SK-N-SH (cell line): ENCODE measurements at regions not wholly inside any gene's neighbourhood (a gene's known extent, or its start where the extent isn't known, plus 50 kb on each side); places are given as distances from the start of the nearest gene placed in this dataset.

Experiments
- CTCF ChIA-PET: fragments of 300-600, 350-600 bp; formaldehyde crosslinking; extraction: SDS; loops from one replicate; lab custom pipeline; 2021; lab: Yijun Ruan, JAX
- POLR2A ChIA-PET: fragments of 350-600 bp; sonication (Branson Sonifier 250); formaldehyde crosslinking; extraction: SDS; loops from one replicate; lab custom pipeline; 2020; ENCODE audit warnings: antibody characterized with exemption, inconsistent platforms; lab: Yijun Ruan, JAX
- DNase-seq: peaks from one replicate; pipeline ENCODE4 v3.0.0; 2012
- H2AFZ ChIP-seq: fragments of 200-600 bp; sonication (generic); 2 replicates; pipeline ENCODE4 v1.8.1; 2016; ENCODE audit warnings: antibody characterized with exemption, mild to moderate bottlenecking, low read depth
- H3F3A ChIP-seq: fragments of 200-600 bp; sonication (generic); replicated peaks from 2 replicates; pipeline ENCODE3; 2016; ENCODE audit warnings: antibody characterized with exemption, mild to moderate bottlenecking; ENCODE audit not compliant: insufficient read depth
- H3K27ac ChIP-seq, 2 experiments: fragments of 200-500 bp in 1 of 2; fragments of 200-600 bp in 1 of 2; sonication (Bioruptor generic) in 1 of 2; sonication (generic), shearing (Covaris generic) in 1 of 2; 2 replicates each; pipeline versions ENCODE4 v1.5.1 to v1.6.1; 2014 to 2016; ENCODE audit warnings: low read depth in 2 of 2, inconsistent platforms in 1 of 2, low read length in 1 of 2, mild to moderate bottlenecking in 1 of 2, mixed read lengths in 1 of 2
- H3K27me3 ChIP-seq: fragments of 200-600 bp; sonication (generic), shearing (Covaris generic); 2 replicates; pipeline ENCODE4 v1.6.1; 2016; ENCODE audit warnings: mixed run types; ENCODE audit not compliant: insufficient read depth
- H3K36me3 ChIP-seq, 2 experiments: fragments of 200-500 bp in 1 of 2; fragments of 200-600 bp in 1 of 2; sonication (Bioruptor generic) in 1 of 2; sonication (generic) in 1 of 2; replicated peaks in 1 of 2; 2 replicates each; pipeline versions ENCODE3 to v1.5.1; 2014 to 2016; ENCODE audit warnings: low read length in 1 of 2, mild to moderate bottlenecking in 1 of 2; ENCODE audit not compliant: insufficient read depth in 2 of 2, control insufficient read depth in 1 of 2
- H3K4me1 ChIP-seq, 2 experiments: fragments of 200-500 bp in 1 of 2; fragments of 200-600 bp in 1 of 2; sonication (Bioruptor generic) in 1 of 2; sonication (generic), shearing (Covaris generic) in 1 of 2; 2 replicates each; pipeline versions ENCODE4 v1.5.1 to v1.6.1; 2014 to 2016; ENCODE audit warnings: low read depth in 1 of 2, low read length in 1 of 2, mixed run types in 1 of 2; ENCODE audit not compliant: insufficient read depth in 2 of 2, control insufficient read depth in 1 of 2
- H3K4me2 ChIP-seq: fragments of 200-600 bp; sonication (generic), shearing (Covaris generic); 2 replicates; pipeline ENCODE4 v1.6.1; 2017; ENCODE audit warnings: mixed run types
- H3K4me3 ChIP-seq, 2 experiments: fragments of 200-500 bp in 1 of 2; fragments of 200-600 bp in 1 of 2; sonication (Bioruptor generic) in 1 of 2; sonication (generic), shearing (Covaris generic) in 1 of 2; 2 replicates each; pipeline versions ENCODE4 v1.5.1 to v1.8.1; 2014 to 2016; ENCODE audit warnings: low read depth in 2 of 2, inconsistent platforms in 1 of 2, low read length in 1 of 2, mild to moderate bottlenecking in 1 of 2, mixed read lengths in 1 of 2, moderate library complexity in 1 of 2
- H3K79me2 ChIP-seq: fragments of 200-600 bp; sonication (generic); 2 replicates; pipeline ENCODE4 v1.8.1; 2017; ENCODE audit warnings: mild to moderate bottlenecking; ENCODE audit not compliant: insufficient read depth
- H3K9ac ChIP-seq: fragments of 200-600 bp; sonication (generic); 2 replicates; pipeline ENCODE4 v1.6.1; 2017; ENCODE audit warnings: mixed run types
- H3K9me2 ChIP-seq: fragments of 200-600 bp; sonication (generic); 2 replicates; pipeline ENCODE4 v1.6.1; 2017; ENCODE audit warnings: mixed run types
- H3K9me3 ChIP-seq: fragments of 200-600 bp; sonication (generic); 2 replicates; pipeline ENCODE4 v1.6.1; 2017; ENCODE audit warnings: mixed run types, mild to moderate bottlenecking, moderate library complexity
- H4K20me1 ChIP-seq: fragments of 200-600 bp; sonication (generic); 2 replicates; pipeline ENCODE4 v1.6.1; 2017; ENCODE audit warnings: mild to moderate bottlenecking, mixed run types; ENCODE audit not compliant: insufficient read depth
- CTCF ChIP-seq: fragments of 200-600 bp; sonication (generic); IDR thresholded peaks from 2 replicates; pipeline ENCODE4 v1.6.1; 2017; ENCODE audit warnings: antibody characterized with exemption, mild to moderate bottlenecking, moderate library complexity
- EP300 ChIP-seq, 2 experiments: IDR thresholded peaks; 2 replicates each; pipeline versions ENCODE4 v1.4.0 to v1.6.1; 2012; ENCODE audit warnings: borderline replicate concordance in 1 of 2, low read depth in 1 of 2, low read length in 1 of 2
- FOSL2 ChIP-seq: IDR thresholded peaks from 2 replicates; pipeline ENCODE4 v1.4.0; 2012; ENCODE audit warnings: low read depth, mild to moderate bottlenecking, moderate library complexity, borderline replicate concordance
- FOXM1 ChIP-seq: IDR thresholded peaks from 2 replicates; pipeline ENCODE4 v1.4.0; 2012; ENCODE audit warnings: low read depth, mild to moderate bottlenecking
- GABPA ChIP-seq: IDR thresholded peaks from 2 replicates; pipeline ENCODE4 v1.4.0; 2012; ENCODE audit warnings: low read depth, mild to moderate bottlenecking
- GATA2 ChIP-seq: sonication (generic); formaldehyde crosslinking; IDR thresholded peaks from 2 replicates; pipeline ENCODE4 v1.5.0; 2020; ENCODE audit warnings: mild to moderate bottlenecking, missing genetic modification reagents
- MAX ChIP-seq: IDR thresholded peaks from 2 replicates; pipeline ENCODE4 v1.4.0; 2012; ENCODE audit warnings: low read depth
- MEF2A ChIP-seq: IDR thresholded peaks from 2 replicates; pipeline ENCODE4 v1.4.0; 2012; ENCODE audit warnings: low read depth, borderline replicate concordance
- NRF1 ChIP-seq: IDR thresholded peaks from 2 replicates; pipeline ENCODE4 v1.6.1; 2012; ENCODE audit warnings: low read depth, mild to moderate bottlenecking, low read length
- RAD21 ChIP-seq: IDR thresholded peaks from 2 replicates; pipeline ENCODE4 v1.6.1; 2012; ENCODE audit warnings: mild to moderate bottlenecking, low read length
- SIN3A ChIP-seq: IDR thresholded peaks from 2 replicates; pipeline ENCODE4 v1.6.1; 2012; ENCODE audit warnings: low read depth, mild to moderate bottlenecking, low read length, moderate library complexity, borderline replicate concordance
- TCF12 ChIP-seq: IDR thresholded peaks from 2 replicates; pipeline ENCODE4 v1.4.0; 2012
- TEAD4 ChIP-seq: IDR thresholded peaks from 2 replicates; pipeline ENCODE4 v1.4.0; 2012; ENCODE audit warnings: mild to moderate bottlenecking, borderline replicate concordance; ENCODE audit not compliant: insufficient read depth
- ZBTB33 ChIP-seq: IDR thresholded peaks from 2 replicates; pipeline ENCODE4 v1.4.0; 2012; ENCODE audit warnings: low read depth, borderline replicate concordance
- WGBS: methylation state at CpG from one replicate; pipeline ENCODE4 v1.1.6; 2017; ENCODE audit warnings: low lambda C conversion rate; 5-methylcytosine and 5-hydroxymethylcytosine counted together
- TF ChIP-seq, protein P1 (sequence below): IDR thresholded peaks from 2 replicates; pipeline ENCODE4 v1.6.1; 2012; ENCODE audit warnings: mild to moderate bottlenecking, low read depth, low read length, moderate library complexity

DNA sequence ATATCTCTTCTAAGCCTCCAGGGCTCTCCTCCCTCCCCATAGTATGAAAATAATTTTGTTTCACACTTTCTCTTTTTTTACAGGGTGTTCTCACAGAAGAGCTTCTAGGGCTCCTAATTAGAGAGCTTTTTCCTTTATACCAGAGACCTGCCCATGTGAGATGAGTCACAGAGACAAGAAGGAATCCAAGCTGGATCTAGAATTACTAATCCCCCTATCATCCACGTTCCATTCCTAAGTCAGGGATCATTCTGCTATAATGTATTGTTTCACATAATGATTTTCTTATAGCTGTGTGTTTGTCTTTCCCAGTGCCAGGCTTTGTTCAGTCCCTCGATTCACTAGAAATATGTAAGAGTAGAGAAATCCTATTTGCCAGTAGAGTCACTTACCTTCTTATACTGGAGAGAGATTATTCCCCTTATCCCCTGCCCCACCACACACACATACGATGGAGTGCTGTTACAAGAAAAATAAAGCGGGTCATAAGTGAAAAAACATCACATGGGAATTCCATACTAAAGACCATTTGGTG, 778.3 kb upstream of the LRRC4C start:
- no peaks in the 10 kb centered on the region for H3K36me3 ChIP-seq
- H3K4me3 ChIP-seq: no peak overlapping the region
- H3K9me3 ChIP-seq: no peaks in the 10 kb centered on the region
- ChIA-PET CTCF (no interaction called here), POLR2A (no interaction called here)
- no peaks in the 10 kb centered on the region for H3K4me1 ChIP-seq
- H4K20me1 ChIP-seq: no peaks in the 10 kb centered on the region
- H3K27me3 ChIP-seq: no peaks in the 10 kb centered on the region
- H3F3A ChIP-seq: no peaks in the 10 kb centered on the region
- no peak for DNase-seq
- no peak overlapping the region for H2AFZ ChIP-seq
- no peaks in the 10 kb centered on the region for H3K79me2 ChIP-seq
- H3K9me2 ChIP-seq: no peaks in the 10 kb centered on the region; the same call in 1 of the 2 replicates
- H3K4me2 ChIP-seq: no peak overlapping the region
- no peak overlapping the region for H3K27ac ChIP-seq
- H3K9ac ChIP-seq: no peak overlapping the region
- 9% methylated on average over 4 of the region's 4 CpGs for WGBS
- no peak for TF ChIP-seq GABPA
- no peak for TF ChIP-seq MAX
- no peak for TF ChIP-seq CTCF
- no peak for TF ChIP-seq NRF1
- TF ChIP-seq RAD21: no peak

- Histone ChIP-seq H3K4me2 (no peak overlapping the region), H3F3A (no peaks in the 10 kb centered on the region), H4K20me1 (no peaks in the 10 kb centered on the region), H3K27ac (no peak overlapping the region), H3K79me2 (no peaks in the 10 kb centered on the region), H3K27me3 (no peaks in the 10 kb centered on the region), H3K9me2 (no peaks in the 10 kb centered on the region; the same call in 1 of the 2 replicates), H3K4me1 (no peaks in the 10 kb centered on the region), H3K9ac (no peak overlapping the region), H3K9me3 (no peaks in the 10 kb centered on the region), H3K4me3 (no peak overlapping the region), H2AFZ (no peak overlapping the region), H3K36me3 (no peaks in the 10 kb centered on the region)
- CTCF ChIA-PET: interaction anchor here (0.9 kb wide), 1 partner anchor 10 kb away, joined by 3 read pairs; no protein-coding TSS in a partner anchor
- DNase-seq: no peak
- no peak for TF ChIP-seq GATA2 (CRISPR knock-in tag)
- 20% methylated on average over 5 of the region's 5 CpGs for WGBS
- POLR2A ChIA-PET: no interaction called here
These were observed 779.7 kb upstream of the LRRC4C start for GRCh38 chr11:42239188-42239587.

DNA sequence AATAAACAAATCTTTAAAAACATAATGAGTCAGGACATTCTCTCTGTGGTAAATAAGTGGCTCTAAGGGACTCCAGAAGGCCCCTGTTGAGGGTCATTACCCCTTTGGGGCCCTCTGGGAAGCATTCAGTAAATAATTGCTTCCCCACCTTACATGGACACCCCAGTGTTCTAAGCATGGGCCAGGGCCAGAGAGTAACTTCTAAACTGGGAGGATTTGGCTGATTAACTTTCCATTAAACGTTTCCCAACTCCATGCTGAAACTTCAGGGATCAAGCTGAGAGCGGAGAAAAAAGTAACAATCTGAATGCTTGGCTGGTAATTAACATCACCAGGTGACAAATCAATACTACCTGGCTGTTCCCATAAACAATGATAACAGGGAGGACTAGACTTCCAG, 783.9 kb upstream of the LRRC4C start:
- Histone ChIP-seq H3K4me2 (no peak overlapping the region), H3F3A (no peaks in the 10 kb centered on the region), H4K20me1 (no peaks in the 10 kb centered on the region), H3K9me3 (no peaks in the 10 kb centered on the region), H3K36me3 (no peaks in the 10 kb centered on the region), H3K4me3 (no peak overlapping the region), H3K9me2 (no peaks in the 10 kb centered on the region), H3K9ac (no peak overlapping the region), H3K27ac (no peak overlapping the region), H2AFZ (no peak overlapping the region), H3K27me3 (no peaks in the 10 kb centered on the region), H3K79me2 (no peaks in the 10 kb centered on the region), H3K4me1 (no peaks in the 10 kb centered on the region)
- CTCF ChIA-PET: no interaction called here
- no peak for DNase-seq
- POLR2A ChIA-PET: no interaction called here
- WGBS: 25% methylated on average over 2 of the region's 2 CpGs
- TF ChIP-seq TEAD4 (no peak), ZBTB33 (no peak), SIN3A (no peak), MEF2A (no peak), RAD21 (no peak), FOXM1 (no peak), GATA2 (CRISPR knock-in tag) (no peak), TCF12 (no peak), FOSL2 (no peak), EP300 (IDR thresholded peaks at IDR 0.05; ENCODE audit: borderline replicate concordance in 1 of 2, low read depth in 1 of 2, low read length in 1 of 2) (no peak)
- TF ChIP-seq, protein P1, sequence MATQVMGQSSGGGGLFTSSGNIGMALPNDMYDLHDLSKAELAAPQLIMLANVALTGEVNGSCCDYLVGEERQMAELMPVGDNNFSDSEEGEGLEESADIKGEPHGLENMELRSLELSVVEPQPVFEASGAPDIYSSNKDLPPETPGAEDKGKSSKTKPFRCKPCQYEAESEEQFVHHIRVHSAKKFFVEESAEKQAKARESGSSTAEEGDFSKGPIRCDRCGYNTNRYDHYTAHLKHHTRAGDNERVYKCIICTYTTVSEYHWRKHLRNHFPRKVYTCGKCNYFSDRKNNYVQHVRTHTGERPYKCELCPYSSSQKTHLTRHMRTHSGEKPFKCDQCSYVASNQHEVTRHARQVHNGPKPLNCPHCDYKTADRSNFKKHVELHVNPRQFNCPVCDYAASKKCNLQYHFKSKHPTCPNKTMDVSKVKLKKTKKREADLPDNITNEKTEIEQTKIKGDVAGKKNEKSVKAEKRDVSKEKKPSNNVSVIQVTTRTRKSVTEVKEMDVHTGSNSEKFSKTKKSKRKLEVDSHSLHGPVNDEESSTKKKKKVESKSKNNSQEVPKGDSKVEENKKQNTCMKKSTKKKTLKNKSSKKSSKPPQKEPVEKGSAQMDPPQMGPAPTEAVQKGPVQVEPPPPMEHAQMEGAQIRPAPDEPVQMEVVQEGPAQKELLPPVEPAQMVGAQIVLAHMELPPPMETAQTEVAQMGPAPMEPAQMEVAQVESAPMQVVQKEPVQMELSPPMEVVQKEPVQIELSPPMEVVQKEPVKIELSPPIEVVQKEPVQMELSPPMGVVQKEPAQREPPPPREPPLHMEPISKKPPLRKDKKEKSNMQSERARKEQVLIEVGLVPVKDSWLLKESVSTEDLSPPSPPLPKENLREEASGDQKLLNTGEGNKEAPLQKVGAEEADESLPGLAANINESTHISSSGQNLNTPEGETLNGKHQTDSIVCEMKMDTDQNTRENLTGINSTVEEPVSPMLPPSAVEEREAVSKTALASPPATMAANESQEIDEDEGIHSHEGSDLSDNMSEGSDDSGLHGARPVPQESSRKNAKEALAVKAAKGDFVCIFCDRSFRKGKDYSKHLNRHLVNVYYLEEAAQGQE: no peak
